PC-3 (cell line): ENCODE measurements at regions not wholly inside any gene's neighbourhood (a gene's known extent, or its start where the extent isn't known, plus 50 kb on each side); places are given as distances from the start of the nearest gene placed in this dataset.

ENCODE experiments used
- ATAC-seq: fragments of 200-7000 bp; cut with Tn5 transposase; 2 replicates; pipeline ENCODE4 v1.9.1; 2020; ENCODE audit warnings: mild to moderate bottlenecking, moderate library complexity
- BruUV-seq: library from RNA; stranded (reverse); fragments of 400-500 nt; replicated peaks from 2 replicates; lab custom pipeline; 2021; lab: Mats Ljungman, UMichigan
- CTCF ChIA-PET: fragments of 300-600 bp; sonication (Branson Sonifier 250); formaldehyde crosslinking; loops from one replicate; lab custom pipeline; 2022; ENCODE audit warnings: antibody characterized with exemption; lab: Charles Lee
- POLR2A ChIA-PET: fragments of 300-600 bp; sonication (Branson Sonifier 250); formaldehyde crosslinking; loops from one replicate; lab custom pipeline; 2022; ENCODE audit warnings: antibody characterized with exemption; ENCODE audit not compliant: unreplicated experiment; lab: Charles Lee
- DNase-seq: peaks from one replicate; pipeline ENCODE4 v3.0.0-alpha.2; 2015
- H2AFZ ChIP-seq: fragments of 300-600 bp; sonication (generic); 2 replicates; pipeline ENCODE4 v1.6.0; 2016; ENCODE audit warnings: antibody characterized with exemption, low read length
- H3F3A ChIP-seq: fragments of 300-600 bp; sonication (generic); one replicate; pipeline ENCODE4 v1.6.0; 2017; ENCODE audit warnings: antibody characterized with exemption, low read length, control low read depth, mild to moderate bottlenecking; ENCODE audit not compliant: unreplicated experiment
- H3K27ac ChIP-seq: fragments of 300-600 bp; sonication (generic); 2 replicates; pipeline ENCODE4 v1.5.1; 2016; ENCODE audit warnings: mild to moderate bottlenecking, low read length
- H3K27me3 ChIP-seq: fragments of 300-600 bp; sonication (generic); 2 replicates; pipeline ENCODE4 v1.6.1; 2016; ENCODE audit warnings: low read length, mixed read lengths
- H3K36me3 ChIP-seq: fragments of 300-600 bp; sonication (generic); 2 replicates; pipeline ENCODE4 v1.6.1; 2016; ENCODE audit warnings: low read depth, mixed run types, low read length, mixed read lengths
- H3K4me1 ChIP-seq: fragments of 300-600 bp; sonication (generic); 2 replicates; pipeline ENCODE4 v1.5.1; 2016; ENCODE audit warnings: low read length; ENCODE audit not compliant: insufficient read depth
- H3K4me2 ChIP-seq: fragments of 300-600 bp; sonication (generic); 2 replicates; pipeline ENCODE4 v1.6.0; 2016; ENCODE audit warnings: low read length
- H3K4me3 ChIP-seq: fragments of 300-600 bp; sonication (generic); 2 replicates; pipeline ENCODE4 v1.5.1; 2016; ENCODE audit warnings: mild to moderate bottlenecking, low read length, mixed read lengths
- H3K79me2 ChIP-seq: fragments of 300-600 bp; sonication (generic); 2 replicates; pipeline ENCODE4 v1.6.1; 2017; ENCODE audit warnings: low read length, mixed read lengths
- H3K9ac ChIP-seq: fragments of 300-600 bp; sonication (generic); 2 replicates; pipeline ENCODE4 v1.6.0; 2016; ENCODE audit warnings: mild to moderate bottlenecking, low read length
- H3K9me2 ChIP-seq: fragments of 300-600 bp; sonication (generic); replicated peaks from 2 replicates; pipeline ENCODE4 v1.6.1; 2016; ENCODE audit warnings: mixed run types, low read length, mixed read lengths
- H3K9me3 ChIP-seq: fragments of 300-600 bp; sonication (generic); 2 replicates; pipeline ENCODE4 v1.6.1; 2016; ENCODE audit warnings: low read length, mixed read lengths
- H4K20me1 ChIP-seq: fragments of 300-600 bp; sonication (generic); 2 replicates; pipeline ENCODE4 v1.6.1; 2016; ENCODE audit warnings: low read length, mixed read lengths
- EZH2 ChIP-seq: fragments of 300-600 bp; sonication (generic); IDR thresholded peaks from one replicate; pipeline ENCODE4 v1.6.1; 2017; ENCODE audit warnings: antibody characterized with exemption, mild to moderate bottlenecking, low read length; ENCODE audit not compliant: unreplicated experiment
- EZH2phosphoT487 ChIP-seq: fragments of 300-600 bp; sonication (generic); IDR thresholded peaks from 2 replicates; pipeline ENCODE4 v1.6.1; 2018; ENCODE audit warnings: mild to moderate bottlenecking, antibody characterized with exemption, low read length, borderline replicate concordance
- intact Hi-C: fragments of 100-400 bp; cut with micrococcal nuclease; formaldehyde crosslinking; loops from 2 replicates; pipeline ENCODE4 v1.9.0; 2023
- TF ChIP-seq, protein P1 (sequence below): fragments of 300-600 bp; sonication (generic); conservative IDR thresholded peaks from 2 replicates; pipeline ENCODE4 v1.5.1; 2017; ENCODE audit warnings: antibody characterized with exemption, low read depth, mild to moderate bottlenecking, low read length

DNA sequence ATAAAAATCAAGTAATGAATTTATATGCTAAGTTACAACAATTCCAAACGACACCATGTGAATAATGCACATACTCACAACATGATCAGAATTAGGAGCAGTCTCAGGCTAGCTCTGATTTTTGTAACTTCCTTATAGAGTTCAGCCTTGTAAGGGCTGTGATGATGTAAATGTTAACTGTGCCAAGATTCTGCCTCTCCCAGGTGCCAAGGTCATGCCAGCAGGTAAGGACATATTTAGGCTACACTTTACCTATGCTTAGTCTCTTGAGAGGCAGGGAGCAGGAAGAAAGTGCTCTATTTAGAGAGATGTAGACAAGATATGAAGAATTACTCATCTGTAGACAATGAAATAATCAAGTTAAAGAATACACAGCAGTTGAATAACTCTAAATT, 53.6 kb upstream of the AGR3 start:
- ATAC-seq = peak; percentile 86
- BruUV-seq = no TSS peak
- peak overlapping the region; percentile 61 for H3K27ac ChIP-seq
- no peaks in the 10 kb centered on the region for H4K20me1 ChIP-seq
- no peak overlapping the region for H3K4me3 ChIP-seq
- no peak overlapping the region for H2AFZ ChIP-seq
- peak overlapping the region; percentile 47; the same call in 1 of the 2 replicates for H3K4me2 ChIP-seq
- no peaks in the 10 kb centered on the region for H3K9me3 ChIP-seq
- peak; percentile 60 for DNase-seq
- no peak overlapping the region for H3K9ac ChIP-seq
- intact Hi-C loops = no loop called here
- POLR2A ChIA-PET = interaction anchor here (0.5 kb wide), 1 partner anchor 134 kb away, joined by 3 read pairs; no protein-coding TSS in a partner anchor
- H3K4me1 ChIP-seq = peaks cover 17% of the 10 kb centered on the region
- no peaks in the 10 kb centered on the region for H3K36me3 ChIP-seq
- no peaks in the 10 kb centered on the region for H3K79me2 ChIP-seq
- H3K27me3 ChIP-seq = no peaks in the 10 kb centered on the region
- no peak for TF ChIP-seq EZH2phosphoT487
- TF ChIP-seq, protein P1, sequence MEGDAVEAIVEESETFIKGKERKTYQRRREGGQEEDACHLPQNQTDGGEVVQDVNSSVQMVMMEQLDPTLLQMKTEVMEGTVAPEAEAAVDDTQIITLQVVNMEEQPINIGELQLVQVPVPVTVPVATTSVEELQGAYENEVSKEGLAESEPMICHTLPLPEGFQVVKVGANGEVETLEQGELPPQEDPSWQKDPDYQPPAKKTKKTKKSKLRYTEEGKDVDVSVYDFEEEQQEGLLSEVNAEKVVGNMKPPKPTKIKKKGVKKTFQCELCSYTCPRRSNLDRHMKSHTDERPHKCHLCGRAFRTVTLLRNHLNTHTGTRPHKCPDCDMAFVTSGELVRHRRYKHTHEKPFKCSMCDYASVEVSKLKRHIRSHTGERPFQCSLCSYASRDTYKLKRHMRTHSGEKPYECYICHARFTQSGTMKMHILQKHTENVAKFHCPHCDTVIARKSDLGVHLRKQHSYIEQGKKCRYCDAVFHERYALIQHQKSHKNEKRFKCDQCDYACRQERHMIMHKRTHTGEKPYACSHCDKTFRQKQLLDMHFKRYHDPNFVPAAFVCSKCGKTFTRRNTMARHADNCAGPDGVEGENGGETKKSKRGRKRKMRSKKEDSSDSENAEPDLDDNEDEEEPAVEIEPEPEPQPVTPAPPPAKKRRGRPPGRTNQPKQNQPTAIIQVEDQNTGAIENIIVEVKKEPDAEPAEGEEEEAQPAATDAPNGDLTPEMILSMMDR = no peak
- CTCF ChIA-PET = interaction anchor here (0.5 to 0.9 kb wide), 3 partner anchors 18 to 134 kb away, joined by 3 read pairs; no protein-coding TSS in a partner anchor
- H3F3A ChIP-seq = no peaks in the 10 kb centered on the region
- no peaks in the 10 kb centered on the region for H3K9me2 ChIP-seq

DNA sequence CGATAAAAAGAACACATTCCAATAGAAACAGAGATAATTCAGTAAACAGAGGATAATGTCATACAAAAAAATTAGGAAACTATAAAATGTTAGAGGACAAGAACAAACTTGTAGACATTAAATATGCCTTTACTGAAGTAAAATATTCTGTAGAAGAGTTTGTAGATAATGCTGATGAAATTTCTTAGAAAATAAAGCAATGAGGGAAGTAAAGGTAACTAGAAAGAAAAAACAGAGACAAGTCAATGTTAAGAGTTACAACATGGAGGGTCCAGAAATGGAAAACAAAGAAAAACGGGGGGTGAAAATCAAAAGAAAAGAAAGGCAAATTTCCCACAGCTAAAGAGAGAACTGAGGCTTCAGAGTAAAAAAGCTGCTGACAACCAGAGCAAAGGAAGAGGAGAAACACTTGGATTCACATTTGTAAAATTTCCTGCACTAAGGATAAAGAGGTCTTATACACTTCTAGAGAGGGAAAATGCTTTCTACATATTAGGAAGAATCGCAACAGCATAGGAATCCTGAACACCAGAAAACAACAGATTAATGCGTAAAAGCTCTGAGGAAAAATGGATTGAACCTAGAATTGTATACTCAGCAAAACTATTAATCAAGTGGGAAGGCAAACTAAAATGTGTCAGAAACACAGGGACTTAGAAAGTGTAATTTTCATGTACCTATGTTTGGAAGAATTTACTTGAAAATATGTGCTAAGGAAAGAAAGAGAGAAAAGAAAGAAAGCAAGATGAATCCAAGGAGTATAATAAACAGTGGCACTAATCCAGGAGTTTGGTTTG, 55.0 kb upstream of the AGR3 start:
- intact Hi-C loops = no loop called here
- Histone ChIP-seq H3K79me2 (no peaks in the 10 kb centered on the region), H3K9ac (no peak overlapping the region), H3K4me3 (no peak overlapping the region), H3K9me2 (no peaks in the 10 kb centered on the region), H2AFZ (no peak overlapping the region), H3K4me1 (peaks cover 17% of the 10 kb centered on the region), H3K36me3 (no peaks in the 10 kb centered on the region), H3K27me3 (no peaks in the 10 kb centered on the region), H4K20me1 (no peaks in the 10 kb centered on the region), H3K4me2 (no peak overlapping the region), H3F3A (no peaks in the 10 kb centered on the region), H3K9me3 (no peaks in the 10 kb centered on the region), H3K27ac (no peak overlapping the region)
- ChIA-PET POLR2A (no interaction called here), CTCF (no interaction called here)
- ATAC-seq = no peak
- TF ChIP-seq EZH2phosphoT487 (no peak), EZH2 (no peak)
- TF ChIP-seq, protein P1 = no peak
- BruUV-seq = no TSS peak
- no peak for DNase-seq

DNA sequence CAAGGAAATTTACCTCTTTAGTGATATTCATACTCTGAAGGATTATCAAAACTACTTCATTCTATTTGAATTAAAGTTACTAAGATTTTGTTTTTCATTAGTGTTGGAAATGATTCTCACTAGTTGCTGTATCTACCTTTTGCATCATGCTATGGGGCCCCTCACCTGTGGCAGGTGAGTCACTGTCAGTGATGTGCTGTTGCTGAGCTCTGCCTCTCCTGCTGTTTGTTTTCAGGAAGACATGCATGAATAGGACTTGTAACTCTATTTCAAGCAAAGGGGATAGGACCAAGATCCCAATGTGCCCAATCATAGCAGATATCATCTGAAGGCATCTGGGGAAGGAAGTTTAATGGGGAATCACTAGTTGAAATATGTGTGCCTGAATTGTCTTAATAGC, 57.4 kb upstream of the AGR3 start:
- Histone ChIP-seq H3K9me3 (0 out of 2 replicates have a peak, but pooled peaks cover 1% of the 10 kb centered on the region), H3K9me2 (no peaks in the 10 kb centered on the region), H3K27ac (no peak overlapping the region), H3K36me3 (no peaks in the 10 kb centered on the region), H3K4me2 (no peak overlapping the region), H3K4me1 (peaks cover 17% of the 10 kb centered on the region), H3K27me3 (no peaks in the 10 kb centered on the region), H3K79me2 (no peaks in the 10 kb centered on the region), H3K4me3 (no peak overlapping the region), H2AFZ (no peak overlapping the region), H4K20me1 (no peaks in the 10 kb centered on the region), H3F3A (no peaks in the 10 kb centered on the region), H3K9ac (no peak overlapping the region)
- ATAC-seq (peak; percentile 39), DNase-seq (peak; percentile 43)
- POLR2A ChIA-PET = no interaction called here
- BruUV-seq = no TSS peak
- TF ChIP-seq, protein P1 = no peak
- TF ChIP-seq EZH2phosphoT487 (no peak), EZH2 (no peak)
- CTCF ChIA-PET = no interaction called here
- intact Hi-C loops = no loop called here
